ENCODE measurements at regions not wholly inside any gene's neighbourhood (a gene's known extent, or its start where the extent isn't known, plus 50 kb on each side); places are given as distances from the start of the nearest gene placed in this dataset.

DNA sequence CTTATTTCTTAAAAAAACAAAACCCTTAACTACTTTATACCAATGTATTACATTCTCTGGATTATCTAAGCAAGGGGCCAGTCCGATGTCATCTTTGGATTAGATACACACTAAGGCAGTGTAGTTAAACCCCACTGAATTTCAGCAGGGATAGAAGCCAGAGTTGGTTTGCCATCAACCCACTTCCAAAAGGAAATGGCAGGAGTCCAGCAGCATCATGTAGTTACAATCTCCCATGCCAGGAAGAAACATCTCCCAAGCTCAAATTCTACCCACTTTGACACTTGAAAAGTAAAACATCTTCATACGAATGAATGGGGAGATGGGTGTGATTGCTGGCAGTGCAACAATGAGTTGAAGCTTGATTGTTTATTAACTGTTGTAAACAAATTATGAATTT lies 203.5 kb upstream of the PLXNC1 start:
- no peak for DNase-seq

DNA sequence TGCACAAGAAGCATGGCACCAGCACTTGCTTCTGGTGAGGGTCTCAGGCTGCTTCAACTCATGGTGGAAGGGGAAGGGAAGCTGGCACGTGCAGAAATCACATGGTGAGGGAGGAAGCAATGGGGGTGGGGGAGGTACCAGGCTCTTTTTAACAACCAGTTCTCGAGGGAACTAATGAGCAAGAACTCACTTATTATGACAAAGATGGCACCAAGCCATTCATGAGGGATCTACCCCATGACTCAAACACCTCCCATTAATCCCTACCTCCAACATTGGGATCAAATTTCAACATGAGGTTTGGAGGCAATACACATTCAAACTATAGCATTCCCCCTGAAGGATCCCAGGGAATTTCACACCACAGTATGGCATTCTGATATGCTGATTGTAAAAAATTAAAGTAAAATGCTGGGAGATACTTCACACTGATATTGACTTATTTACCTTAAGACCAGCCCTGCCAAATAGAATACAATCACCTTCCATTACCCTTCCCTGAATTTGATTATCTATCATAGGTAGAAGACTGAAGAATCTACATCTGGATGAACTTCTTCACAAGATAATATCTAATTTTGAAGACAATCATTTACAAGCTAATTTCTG lies 201.7 kb upstream of the PLXNC1 start:
- no peak for DNase-seq

DNA sequence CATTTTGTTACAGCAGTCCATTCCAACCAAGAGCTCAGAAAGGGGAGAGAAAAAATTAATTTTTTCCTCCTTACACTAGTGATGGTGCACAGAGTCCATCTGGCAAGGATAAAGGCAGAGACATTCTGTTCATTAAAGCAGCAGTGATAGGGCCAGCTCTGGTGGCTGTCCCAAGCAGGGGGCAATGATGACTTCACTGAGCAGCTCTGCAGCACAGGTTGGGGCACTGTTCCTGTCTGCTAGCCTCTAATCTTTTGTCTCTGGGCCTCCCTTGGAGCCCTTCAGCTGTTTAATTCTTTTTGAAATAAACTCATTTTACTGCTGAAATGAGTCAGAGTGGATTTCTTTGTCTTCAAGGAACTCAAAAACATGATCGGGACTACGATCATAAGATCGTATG lies 200.9 kb upstream of the PLXNC1 start:
- no peak for DNase-seq

DNA sequence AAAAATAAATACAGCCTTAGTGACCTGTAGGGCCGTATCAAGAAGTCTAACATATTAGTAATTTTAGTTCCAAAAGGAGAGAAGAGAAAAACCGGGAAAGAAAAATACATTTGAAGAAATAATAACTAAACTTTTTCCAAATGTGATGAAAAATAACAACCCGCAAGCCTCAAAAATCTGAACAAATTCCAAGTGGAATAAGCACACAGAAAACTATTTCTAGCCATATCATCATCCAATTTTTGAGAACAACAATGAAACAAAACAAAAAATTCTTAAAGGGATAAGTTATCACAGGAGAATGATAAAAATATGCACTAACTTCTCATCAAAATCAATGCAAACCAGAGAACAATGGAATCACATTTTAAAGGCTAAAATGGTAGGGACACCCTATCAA lies 198.1 kb upstream of the PLXNC1 start:
- no peak for DNase-seq

DNA sequence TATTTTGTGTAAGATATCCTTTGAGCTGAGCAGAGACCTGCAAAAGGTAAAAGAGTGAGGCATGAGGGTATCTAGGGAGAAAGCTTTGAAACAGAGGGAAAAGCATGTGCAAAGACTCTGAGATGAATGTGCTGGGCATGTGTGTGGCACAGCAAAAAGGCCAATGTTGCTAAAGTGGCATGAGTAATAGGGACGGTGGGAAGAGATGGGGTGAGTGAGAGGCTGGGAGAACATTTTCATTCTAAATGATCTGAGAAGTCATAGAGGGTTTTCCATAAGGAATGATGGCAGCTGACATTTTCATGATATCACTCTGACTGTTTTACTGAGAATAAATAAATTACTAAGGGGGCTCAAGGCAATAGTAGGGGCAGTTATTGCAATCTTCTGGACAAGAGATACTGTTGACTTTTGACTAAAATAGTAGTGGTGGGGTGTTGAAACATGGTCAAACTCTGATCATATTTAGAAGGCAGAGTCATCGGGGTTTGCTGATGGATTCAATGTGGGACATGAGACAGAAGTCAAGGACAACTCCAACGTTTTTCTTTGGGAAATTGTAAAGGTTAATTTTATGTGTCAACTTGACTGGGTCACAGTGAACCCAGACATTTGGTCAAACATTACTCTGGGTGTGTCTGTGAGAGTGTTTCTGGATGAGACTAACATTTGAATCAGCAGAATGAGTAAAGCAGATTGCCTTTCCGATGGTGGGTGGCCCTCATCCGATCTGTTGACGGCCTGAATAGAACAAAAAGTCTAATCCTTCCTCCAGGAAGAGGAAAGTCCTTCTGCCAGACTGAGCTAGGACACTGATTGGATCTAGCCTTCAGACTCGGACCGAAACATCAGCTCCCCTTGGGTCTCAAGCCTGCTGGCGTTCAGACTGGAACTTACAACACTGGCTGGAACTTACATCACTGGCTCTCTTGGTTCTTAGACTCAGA lies 193.9 kb upstream of the PLXNC1 start:
- no peak for DNase-seq

DNA sequence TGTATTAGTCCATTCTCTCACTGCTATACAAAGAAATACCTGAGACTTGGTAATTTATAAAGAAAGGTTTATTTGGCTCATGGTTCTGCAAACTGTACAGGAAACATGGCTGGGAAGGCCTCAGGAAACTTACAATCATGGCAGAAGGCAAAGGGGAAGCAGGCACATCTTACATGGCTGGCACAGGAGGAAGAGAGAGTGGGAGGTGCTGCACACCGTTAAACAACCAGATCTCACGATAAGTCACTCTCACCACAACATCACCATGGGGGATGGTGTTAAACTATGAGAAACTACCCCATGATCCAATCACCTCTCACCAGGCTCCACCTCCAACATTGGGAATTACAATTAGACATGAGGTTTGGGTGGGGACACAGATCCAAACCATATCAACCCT lies 191.8 kb upstream of the PLXNC1 start:
- no peak for DNase-seq

DNA sequence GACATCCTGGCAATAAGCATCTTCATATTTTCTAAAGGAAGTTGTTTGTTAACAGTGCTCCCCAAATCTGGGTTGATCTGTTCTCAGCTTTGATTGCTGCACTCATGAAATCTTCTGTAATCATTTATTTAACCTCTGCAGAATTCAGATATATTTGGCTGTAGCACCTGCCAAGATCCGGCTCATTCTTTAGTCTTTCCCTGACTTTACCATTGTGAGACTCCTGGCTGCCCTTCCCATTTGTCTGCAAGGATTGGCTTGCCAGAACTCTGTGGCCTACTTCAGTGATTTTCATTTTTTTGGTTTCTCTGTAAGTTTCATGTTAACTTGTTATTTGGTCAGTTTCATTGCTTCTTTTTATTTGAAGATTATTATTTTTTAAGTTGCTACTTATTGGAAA lies 191.2 kb upstream of the PLXNC1 start:
- no peak for DNase-seq

DNA sequence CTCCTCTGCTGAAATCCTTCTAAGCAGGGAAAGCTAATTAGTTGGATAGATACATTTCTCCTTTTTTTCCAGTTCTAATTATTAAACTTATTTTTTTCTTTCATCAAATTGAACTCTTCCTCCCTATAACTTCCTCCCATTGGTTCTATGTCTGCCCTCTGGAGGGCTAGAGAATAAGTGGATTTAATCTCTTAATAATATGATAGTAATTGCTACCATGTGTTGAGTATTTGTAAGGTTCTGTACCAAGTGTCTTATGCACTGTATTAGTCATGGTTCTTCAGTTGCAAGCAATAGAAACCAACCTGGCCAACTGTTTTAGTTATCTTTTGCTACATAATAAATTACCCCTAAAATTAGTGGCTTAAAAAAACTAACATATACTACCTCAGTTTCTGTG lies 190.5 kb upstream of the PLXNC1 start:
- no peak for DNase-seq

DNA sequence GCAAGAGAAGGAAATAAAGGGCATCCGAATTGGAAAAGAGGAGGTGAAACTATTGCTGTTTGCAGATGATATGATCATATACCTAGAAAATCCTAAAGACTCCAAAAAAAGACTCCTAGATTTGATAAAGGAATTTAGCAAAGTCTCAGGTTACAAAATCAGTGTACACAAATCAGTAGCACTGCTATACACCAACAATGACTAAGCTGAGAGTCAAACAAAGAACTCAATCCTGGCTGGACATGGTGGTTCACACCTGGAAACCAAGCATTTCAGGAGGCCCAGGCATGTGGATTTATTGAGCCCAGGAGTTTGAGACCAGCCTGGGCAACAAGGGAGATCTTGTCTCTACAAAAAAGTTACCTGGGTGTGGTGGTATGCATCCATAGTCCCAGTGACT lies 188.7 kb upstream of the PLXNC1 start:
- DNase-seq, result no peak

DNA sequence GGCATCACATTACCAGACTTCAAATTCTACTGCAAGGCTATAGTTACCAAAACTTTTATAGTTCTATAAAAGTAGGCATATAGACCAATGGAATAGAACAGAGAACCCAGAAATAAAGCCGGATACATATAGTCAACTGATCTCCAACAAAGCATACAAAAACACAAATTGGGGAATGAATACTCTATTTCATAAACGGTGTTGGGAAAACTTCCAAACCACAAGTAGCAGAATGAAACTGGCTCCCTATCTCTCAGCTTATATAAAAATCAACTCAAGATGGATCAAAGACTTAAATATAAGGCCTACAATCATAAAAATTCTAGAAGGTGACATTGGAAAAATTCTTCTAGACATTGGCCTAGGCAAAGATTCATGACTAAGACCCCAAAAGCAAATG lies 187.9 kb upstream of the PLXNC1 start:
- no peak for DNase-seq

DNA sequence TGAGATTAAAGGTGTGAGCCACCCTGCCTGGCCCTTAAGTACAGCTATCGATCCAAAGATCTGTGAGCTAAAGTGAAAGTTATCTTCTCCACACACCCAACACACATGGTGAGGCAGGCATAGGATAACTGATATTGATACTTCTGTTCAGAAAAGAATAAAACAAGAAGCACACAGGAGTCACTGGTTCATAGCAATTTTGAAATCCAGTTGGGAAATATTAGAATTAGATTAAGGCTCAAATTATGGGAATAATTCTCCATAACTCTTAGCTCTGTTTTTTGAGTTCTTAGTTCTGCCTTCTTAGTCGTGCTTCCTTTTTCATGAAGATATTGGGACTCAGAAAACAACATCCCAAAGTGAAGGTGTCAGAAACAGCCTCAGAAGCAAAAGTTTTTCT lies 186.0 kb upstream of the PLXNC1 start:
- DNase-seq, result no peak

DNA sequence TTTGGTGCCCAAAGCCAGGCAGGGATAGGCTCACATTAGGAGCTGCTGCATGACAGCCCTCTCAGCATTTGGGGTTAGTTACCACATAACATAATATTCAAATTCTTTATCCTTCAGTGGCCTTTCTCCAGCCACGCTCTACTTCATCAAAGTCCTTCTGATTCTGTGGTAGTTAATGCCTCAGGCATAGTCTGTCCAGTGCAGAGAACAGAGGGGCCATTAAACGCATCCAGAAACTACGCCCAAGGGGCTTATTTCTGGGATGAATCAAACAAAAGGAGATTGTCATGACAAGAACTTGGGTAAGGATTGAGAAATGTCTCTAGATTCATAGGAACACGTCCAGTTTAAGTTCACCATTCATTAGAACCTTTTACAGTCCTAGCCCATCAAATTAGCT lies 183.4 kb upstream of the PLXNC1 start:
- DNase-seq, result no peak

DNA sequence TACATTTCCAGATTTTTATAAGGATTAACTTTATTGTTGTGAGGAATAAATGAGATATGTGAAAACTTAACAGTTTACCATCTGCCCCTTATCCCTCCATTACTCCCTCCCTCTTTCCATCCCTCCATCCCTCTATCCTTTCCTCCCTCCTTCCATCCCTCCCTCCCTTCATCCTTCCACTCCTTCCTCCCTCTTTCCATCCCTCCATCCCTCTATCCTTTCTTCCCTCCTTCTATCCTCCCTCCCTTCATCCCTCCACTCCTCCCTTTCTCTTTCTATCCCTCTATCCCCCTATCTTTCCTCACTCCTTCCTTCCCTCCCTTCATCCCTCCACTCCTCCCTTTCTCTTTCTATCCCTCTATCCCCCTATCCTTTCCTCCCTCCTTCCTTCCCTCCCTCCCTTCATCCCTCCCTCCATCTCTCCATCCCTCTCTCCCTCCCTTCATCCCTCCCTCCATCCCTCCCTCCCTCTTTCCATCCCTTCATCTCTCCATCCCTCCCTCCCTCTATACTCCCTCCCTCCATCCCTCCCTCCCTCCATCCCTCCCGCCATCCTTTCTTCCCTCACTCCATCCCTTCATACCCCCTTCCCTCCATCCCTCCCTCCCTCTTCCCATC lies 181.8 kb upstream of the PLXNC1 start:
- DNase-seq, result no peak

DNA sequence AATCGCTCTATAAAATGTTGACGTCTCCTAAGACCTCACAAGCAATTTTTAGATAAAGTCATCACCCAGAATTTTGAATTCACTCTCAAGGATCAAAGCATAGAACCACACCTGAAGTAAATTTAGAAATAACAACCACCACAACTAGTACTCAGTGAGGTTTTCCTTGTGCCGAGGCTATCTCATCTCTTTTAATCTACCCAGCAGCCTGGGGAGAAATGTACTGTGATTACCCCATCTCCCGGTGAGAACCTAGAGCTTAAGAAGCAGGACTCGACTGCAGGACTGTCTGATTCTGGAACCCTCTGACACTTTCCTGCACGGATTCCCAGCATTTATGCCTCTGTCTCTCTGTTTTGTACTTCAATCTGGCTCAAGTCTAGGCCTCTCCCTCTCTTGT lies 180.9 kb upstream of the PLXNC1 start:
- no peak for DNase-seq

DNA sequence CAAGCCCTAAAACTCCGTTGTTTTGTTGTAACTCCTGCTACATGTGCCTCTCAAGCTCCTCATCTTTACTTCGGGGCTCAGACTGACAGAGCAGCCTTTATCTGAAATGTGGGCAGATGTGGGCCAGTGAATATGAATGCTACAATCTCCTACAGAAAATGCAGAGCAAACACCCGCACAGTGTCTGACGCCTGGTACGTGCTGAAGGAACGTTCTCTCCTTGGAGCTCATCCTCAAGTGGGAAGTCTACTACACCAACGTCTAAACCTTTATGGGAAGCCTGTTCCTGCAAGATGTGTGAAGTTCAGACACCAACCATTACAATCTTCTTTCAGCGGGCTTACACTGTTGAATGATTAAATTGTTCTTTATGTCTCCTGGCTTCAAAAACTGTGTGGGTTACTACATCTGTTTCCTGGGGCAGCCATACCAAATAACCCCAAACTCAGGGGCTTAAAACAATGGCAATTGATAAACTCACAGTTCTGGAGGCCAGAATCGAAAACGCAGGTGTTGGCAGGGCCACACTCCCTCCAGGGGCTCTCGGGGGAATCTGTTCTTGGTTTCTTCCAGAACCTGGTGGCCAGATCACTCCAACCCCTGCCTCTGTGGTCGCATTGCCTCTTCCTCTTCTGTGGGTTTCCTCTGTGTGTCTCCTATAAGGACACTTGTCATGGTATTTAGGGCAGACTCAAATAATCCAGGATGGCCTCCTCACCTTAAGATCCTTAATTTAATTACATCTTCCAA lies 179.7 kb upstream of the PLXNC1 start:
- no peak for DNase-seq

DNA sequence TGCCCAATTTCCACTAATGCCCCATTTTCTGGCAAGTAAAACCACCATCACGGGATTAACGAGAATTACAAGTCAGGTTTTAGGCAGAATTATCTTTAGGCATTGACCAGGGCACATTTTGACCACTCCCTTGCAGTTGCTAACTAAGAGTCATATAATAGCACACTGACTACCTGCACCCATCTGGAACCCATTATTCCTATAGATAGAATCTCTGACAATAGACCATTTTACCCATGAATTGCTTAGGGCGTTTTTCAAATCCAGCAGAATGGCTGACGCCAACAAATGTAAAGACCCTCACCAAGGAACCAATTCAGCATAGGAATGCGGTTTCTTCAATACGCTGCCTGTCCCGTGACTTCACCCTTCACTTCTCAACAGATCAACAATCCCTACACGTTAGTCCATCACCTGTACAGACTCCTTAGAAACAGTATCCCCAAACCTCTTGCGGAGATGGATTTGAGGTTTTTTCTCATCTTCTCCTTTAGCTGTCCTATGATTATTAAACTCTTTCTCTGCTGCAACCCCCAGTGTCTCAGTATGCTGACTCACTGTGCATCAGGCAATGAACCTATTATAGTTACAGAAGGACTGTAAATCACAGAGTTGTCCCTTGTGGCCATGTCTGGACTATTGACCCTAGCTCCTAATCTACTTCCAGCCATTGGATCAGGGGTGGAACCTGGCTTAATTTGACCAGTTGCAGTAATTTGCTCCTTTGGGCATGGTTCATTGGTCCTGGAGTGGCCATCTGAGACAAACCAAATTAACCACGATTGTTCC lies 177.3 kb upstream of the PLXNC1 start:
- DNase-seq, result no peak

DNA sequence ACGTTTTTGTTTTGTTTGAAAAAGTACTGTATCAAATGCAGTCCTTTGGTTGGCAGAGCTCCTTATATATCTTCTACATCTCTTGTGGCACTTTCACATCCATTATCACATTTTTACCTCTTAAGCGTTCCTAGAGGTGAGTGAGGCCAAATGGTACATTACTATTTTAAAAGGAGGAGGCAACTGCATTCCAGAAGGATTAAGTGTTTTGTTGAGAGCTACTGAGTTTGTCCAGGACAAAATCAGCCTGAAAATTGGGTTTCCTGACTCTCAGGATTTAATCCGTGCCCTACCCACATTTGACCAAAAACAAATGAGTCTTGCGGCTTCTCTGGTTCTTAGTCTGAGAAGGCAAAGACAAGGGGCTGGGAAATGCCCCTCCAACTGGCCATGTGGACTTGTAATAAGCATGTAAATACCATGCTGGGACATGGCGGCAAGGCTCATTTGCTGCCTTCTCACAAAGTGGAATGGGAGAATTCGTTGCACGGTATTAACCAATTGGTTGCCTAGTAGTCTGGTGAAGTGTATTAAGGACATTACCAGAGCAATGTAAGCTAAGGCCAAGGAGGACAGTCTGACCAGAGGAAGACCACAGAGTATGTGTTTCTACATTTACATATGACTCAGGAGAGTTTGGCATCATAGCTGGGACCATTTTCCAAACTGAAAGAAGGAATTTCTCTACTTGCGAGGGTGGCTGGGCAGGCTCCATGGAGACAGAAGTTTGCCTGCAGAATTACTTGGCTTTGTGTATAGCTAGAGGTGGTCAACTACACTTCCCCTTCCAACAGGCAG lies 175.8 kb upstream of the PLXNC1 start:
- DNase-seq, result no peak

DNA sequence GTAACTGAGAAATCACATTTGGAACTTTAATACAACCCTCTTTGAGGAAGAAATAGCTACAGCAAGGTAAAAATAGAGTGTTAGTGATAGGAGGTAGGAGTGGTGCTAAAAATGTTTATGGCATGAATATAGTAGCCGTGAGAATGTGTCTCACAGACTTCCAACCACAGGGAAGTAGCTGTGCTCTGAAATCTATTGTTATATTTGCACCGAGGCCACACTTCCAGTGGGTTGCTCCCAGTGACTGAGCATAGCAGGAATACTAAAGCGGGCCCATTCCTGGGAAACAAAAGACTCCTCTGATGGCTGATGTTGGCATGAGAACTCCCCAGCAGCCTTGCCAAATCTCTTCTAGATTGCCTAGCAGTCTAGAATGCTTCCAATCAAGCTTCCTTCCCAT lies 174.1 kb upstream of the PLXNC1 start:
- no peak for DNase-seq

DNA sequence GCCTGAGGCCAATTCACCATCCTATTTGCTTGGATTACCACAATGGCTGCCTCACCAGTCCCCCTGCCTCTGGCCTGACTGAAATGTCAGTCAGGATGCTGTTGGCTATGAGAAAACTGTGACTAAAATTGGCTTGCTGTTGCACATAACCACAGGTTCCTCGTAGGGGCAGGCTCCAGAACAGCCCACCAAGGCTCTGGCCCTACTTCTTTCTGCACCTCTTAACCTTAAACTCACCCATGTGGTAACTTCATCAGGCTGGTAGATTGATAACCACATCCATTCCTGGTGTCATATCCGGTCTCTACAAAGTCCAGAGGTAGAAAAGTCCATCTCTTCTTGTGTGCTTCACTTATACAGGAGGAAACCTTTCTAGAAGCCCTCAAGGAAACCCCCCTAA lies 172.4 kb upstream of the PLXNC1 start:
- DNase-seq, result no peak

DNA sequence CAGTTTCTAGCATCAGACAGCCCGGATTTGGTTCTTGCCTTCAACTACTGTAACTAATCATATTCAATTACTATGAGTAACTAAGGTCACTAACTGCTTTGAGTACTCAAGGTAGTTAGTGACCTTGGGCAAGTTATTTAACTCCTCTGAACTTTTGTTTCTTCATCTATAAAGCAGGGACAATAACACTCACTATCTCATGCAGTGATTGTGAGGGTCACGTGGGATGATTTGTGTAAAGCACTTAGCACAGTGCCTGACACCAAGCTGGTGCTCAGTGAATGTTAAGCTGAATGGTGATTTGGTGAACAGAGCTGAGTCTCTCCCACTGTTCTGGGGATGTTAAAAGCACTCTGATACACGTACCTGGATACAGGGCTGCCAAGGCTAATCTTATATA lies 171.3 kb upstream of the PLXNC1 start:
- no peak for DNase-seq

DNA sequence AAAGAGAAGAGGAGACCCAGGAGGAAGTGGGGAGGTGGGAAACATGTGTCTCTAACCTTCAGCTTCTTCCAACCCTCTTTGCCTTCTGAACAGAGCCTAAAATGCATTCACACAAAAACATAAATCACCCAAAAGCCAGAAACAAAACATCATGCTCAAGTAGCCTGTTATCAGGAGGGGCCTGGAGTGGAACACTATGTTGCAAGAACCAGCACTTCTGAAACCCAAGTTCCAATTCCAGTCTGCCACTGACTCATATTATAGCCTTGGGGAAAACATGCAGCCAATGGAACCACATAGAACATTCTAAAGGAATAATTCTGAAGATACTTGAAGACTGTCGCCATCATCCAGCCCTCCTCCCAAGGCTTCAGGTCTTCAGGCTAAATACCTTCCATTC lies 169.8 kb upstream of the PLXNC1 start:
- DNase-seq, result no peak

DNA sequence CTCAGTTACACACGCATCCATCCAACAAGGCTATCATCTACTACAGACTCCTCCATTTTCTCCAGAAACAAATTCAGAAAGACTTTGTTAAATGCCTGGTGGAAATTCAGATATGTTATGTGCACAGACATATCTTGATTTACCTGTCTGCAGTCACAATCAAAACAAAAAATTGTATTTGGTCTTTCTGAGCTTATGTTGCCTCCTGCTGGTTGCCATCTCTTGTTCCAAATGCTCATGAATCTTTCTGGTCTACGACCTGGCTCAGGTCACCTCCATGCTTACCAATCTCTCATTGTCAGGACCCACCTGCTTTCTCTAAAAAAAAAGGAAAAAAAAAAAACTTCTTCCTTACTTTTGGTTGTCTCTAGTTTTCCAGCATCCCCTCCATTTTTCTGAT lies 169.2 kb upstream of the PLXNC1 start:
- peak; percentile 6 for DNase-seq

All from NCI-H748 treated with DMSO at 0.1 percent for 48 hours (cell line).